H9 (cell line): ENCODE measurements at regions not wholly inside any gene's neighbourhood (a gene's known extent, or its start where the extent isn't known, plus 50 kb on each side); places are given as distances from the start of the nearest gene placed in this dataset.

Experiments
- DNase-seq: peaks from one replicate; pipeline ENCODE4 v3.0.0-alpha.2; 2017
- H2AFZ ChIP-seq: one replicate; pipeline ENCODE4 v1.6.1; 2013; ENCODE audit warnings: mild to moderate bottlenecking, low read length, control low read depth, moderate library complexity
- H2AK5ac ChIP-seq: 2 replicates; pipeline ENCODE4 v1.6.1; 2013; ENCODE audit warnings: low read length, control low read depth, mixed read lengths; ENCODE audit not compliant: insufficient read length
- H2BK120ac ChIP-seq: one replicate; pipeline ENCODE4 v1.6.1; 2013; ENCODE audit warnings: low read depth, mild to moderate bottlenecking, low read length, control low read depth, inconsistent platforms; ENCODE audit not compliant: poor library complexity, severe bottlenecking
- H2BK12ac ChIP-seq: 2 replicates; pipeline ENCODE4 v1.6.1; 2013; ENCODE audit warnings: low read length, control low read depth, mixed read lengths, low read depth; ENCODE audit not compliant: insufficient read length
- H2BK15ac ChIP-seq: 2 replicates; pipeline ENCODE4 v1.6.1; 2013; ENCODE audit warnings: low read depth, low read length, control low read depth
- H2BK20ac ChIP-seq: one replicate; pipeline ENCODE4 v1.6.1; 2013; ENCODE audit warnings: low read depth, mild to moderate bottlenecking, low read length, control low read depth, inconsistent platforms; ENCODE audit not compliant: poor library complexity, severe bottlenecking
- H2BK5ac ChIP-seq: 2 replicates; pipeline ENCODE4 v1.6.1; 2013; ENCODE audit warnings: low read length, control low read depth, mixed read lengths; ENCODE audit not compliant: insufficient read length
- H3K14ac ChIP-seq: 2 replicates; pipeline ENCODE4 v1.6.1; 2013; ENCODE audit warnings: low read length, control low read depth; ENCODE audit not compliant: insufficient read depth
- H3K18ac ChIP-seq: 2 replicates; pipeline ENCODE4 v1.6.1; 2013; ENCODE audit warnings: low read depth, mild to moderate bottlenecking, mixed read lengths, low read length, control low read depth; ENCODE audit not compliant: insufficient read length
- H3K23ac ChIP-seq: 2 replicates; pipeline ENCODE4 v1.6.1; 2013; ENCODE audit warnings: low read length, control low read depth, mixed read lengths, low read depth; ENCODE audit not compliant: insufficient read length
- H3K23me2 ChIP-seq: 2 replicates; pipeline ENCODE4 v1.6.1; 2013; ENCODE audit warnings: low read depth, mild to moderate bottlenecking, mixed read lengths, low read length, control low read depth; ENCODE audit not compliant: insufficient read length, poor library complexity, severe bottlenecking
- H3K27ac ChIP-seq: 2 replicates; pipeline ENCODE4 v1.5.1; 2013; ENCODE audit warnings: low read length, control low read depth, mixed read lengths, low read depth; ENCODE audit not compliant: insufficient read length
- H3K27me3 ChIP-seq: 2 replicates; pipeline ENCODE4 v1.6.1; 2013; ENCODE audit warnings: low read length, control low read depth, inconsistent platforms; ENCODE audit not compliant: insufficient read depth
- H3K4ac ChIP-seq: 2 replicates; pipeline ENCODE4 v1.6.1; 2013; ENCODE audit warnings: low read depth, mild to moderate bottlenecking, control low read depth, inconsistent platforms, low read length, moderate library complexity
- H3K4me1 ChIP-seq: 2 replicates; pipeline ENCODE4 v1.6.1; 2013; ENCODE audit warnings: low read length, control low read depth, inconsistent platforms; ENCODE audit not compliant: insufficient read depth
- H3K4me2 ChIP-seq: 2 replicates; pipeline ENCODE4 v1.6.1; 2013; ENCODE audit warnings: low read length, control low read depth, mixed read lengths; ENCODE audit not compliant: insufficient read length, insufficient read depth
- H3K56ac ChIP-seq: 2 replicates; pipeline ENCODE4 v1.6.1; 2013; ENCODE audit warnings: low read depth, mild to moderate bottlenecking, mixed read lengths, low read length, control low read depth; ENCODE audit not compliant: insufficient read length
- H3K79me1 ChIP-seq: 2 replicates; pipeline ENCODE4 v1.6.1; 2013; ENCODE audit warnings: low read depth, mild to moderate bottlenecking, moderate library complexity, low read length, control low read depth, inconsistent platforms; ENCODE audit not compliant: insufficient read depth, poor library complexity, severe bottlenecking
- H3K79me2 ChIP-seq: 2 replicates; pipeline ENCODE4 v1.6.1; 2013; ENCODE audit warnings: low read length, control low read depth, inconsistent platforms; ENCODE audit not compliant: insufficient read depth
- H3K9ac ChIP-seq: 2 replicates; pipeline ENCODE4 v1.6.1; 2013; ENCODE audit warnings: low read length, control low read depth, mixed read lengths; ENCODE audit not compliant: insufficient read length; ENCODE audit errors: extremely low read depth
- H3K9me3 ChIP-seq: one replicate; pipeline ENCODE4 v1.6.1; 2013; ENCODE audit warnings: low read depth, low read length, inconsistent platforms; ENCODE audit not compliant: control insufficient read depth
- H3T11ph ChIP-seq: one replicate; pipeline ENCODE4 v1.6.1; 2013; ENCODE audit warnings: mild to moderate bottlenecking, low read length, control low read depth, inconsistent platforms
- H4K20me1 ChIP-seq: one replicate; pipeline ENCODE4 v1.6.1; 2013; ENCODE audit not compliant: control insufficient read depth, insufficient read length, insufficient read depth
- H4K5ac ChIP-seq: 2 replicates; pipeline ENCODE4 v1.6.1; 2013; ENCODE audit warnings: low read depth, mild to moderate bottlenecking, mixed read lengths, low read length, control low read depth; ENCODE audit not compliant: insufficient read length
- H4K8ac ChIP-seq: replicated peaks from 2 replicates; pipeline ENCODE4 v1.6.1; 2013; ENCODE audit warnings: low read length, control low read depth, mixed read lengths, low read depth; ENCODE audit not compliant: insufficient read length
- H4K91ac ChIP-seq: 2 replicates; pipeline ENCODE4 v1.6.1; 2013; ENCODE audit warnings: low read depth, mild to moderate bottlenecking, moderate library complexity, mixed read lengths, low read length, control low read depth; ENCODE audit not compliant: insufficient read length
- H3K27ac Mint-ChIP-seq, 3 experiments: 2 replicates in 2 of 3; 3 replicates in 1 of 3; pipeline ENCODE4 v1.8.0; 2020 to 2021; ENCODE audit warnings: mixed read lengths in 3 of 3, mild to moderate bottlenecking in 1 of 3, moderate library complexity in 1 of 3
- H3K27me3 Mint-ChIP-seq: 2 replicates; pipeline ENCODE4 v1.8.0; 2021; ENCODE audit warnings: low read depth, mild to moderate bottlenecking, moderate library complexity, mixed read lengths
- H3K36me3 Mint-ChIP-seq, 3 experiments: 2 replicates in 2 of 3; 3 replicates in 1 of 3; pipeline ENCODE4 v1.8.0; 2020 to 2021; ENCODE audit warnings: low read depth in 3 of 3, mixed read lengths in 3 of 3; ENCODE audit not compliant: insufficient read depth in 1 of 3
- H3K4me1 Mint-ChIP-seq, 2 experiments: 2 replicates each; pipeline ENCODE4 v1.8.0; 2020; ENCODE audit warnings: mixed read lengths in 2 of 2
- H3K4me3 Mint-ChIP-seq, 2 experiments: 2 replicates in 1 of 2; 3 replicates in 1 of 2; pipeline ENCODE4 v1.8.0; 2020 to 2021; ENCODE audit warnings: mild to moderate bottlenecking in 2 of 2, mixed read lengths in 2 of 2, moderate library complexity in 1 of 2
- H3K9me3 Mint-ChIP-seq, 2 experiments: 2 replicates in 1 of 2; 3 replicates in 1 of 2; pipeline ENCODE4 v1.8.0; 2020; ENCODE audit warnings: mild to moderate bottlenecking in 2 of 2, mixed read lengths in 2 of 2, moderate library complexity in 1 of 2
- CTCF ChIP-seq: fragments of 200-600 bp; sonication (generic); conservative IDR thresholded peaks from 3 replicates; pipeline ENCODE4 v1.8.0; 2021; ENCODE audit warnings: antibody characterized with exemption, mild to moderate bottlenecking
- WGBS: extraction: QIAGEN DNeasy Blood & Tissue Kit; methylation state at CpG from one replicate; pipeline ENCODE4 v1.1.7; 2013; ENCODE audit warnings: missing lambda C conversion rate, low lambda C conversion rate, mixed read lengths; ENCODE audit not compliant: insufficient read length; ENCODE audit errors: extremely low coverage; 5-methylcytosine and 5-hydroxymethylcytosine counted together

- H3K9me3 ChIP-seq: no peaks in the 10 kb centered on the region
- no peaks in the 10 kb centered on the region for H3K9me3 Mint-ChIP-seq
- no peak overlapping the region for H3K27ac ChIP-seq
- H3K27ac Mint-ChIP-seq: peak overlapping the region in 1 of 3 experiments; percentile 37; a peak in 1 of 7 replicates
- H3K27me3 ChIP-seq: no peaks in the 10 kb centered on the region
- H2BK5ac ChIP-seq: no peak overlapping the region
- H3T11ph ChIP-seq: no peak overlapping the region
- H3K18ac ChIP-seq: no peak overlapping the region
- H3K4me3 Mint-ChIP-seq: no peak overlapping the region
- no peaks in the 10 kb centered on the region for H3K79me1 ChIP-seq
- no peaks in the 10 kb centered on the region for H3K27me3 Mint-ChIP-seq
- no peak overlapping the region for H2BK20ac ChIP-seq
- no peaks in the 10 kb centered on the region for H4K20me1 ChIP-seq
- H3K9ac ChIP-seq: no peak overlapping the region
- H3K36me3 Mint-ChIP-seq: no peaks in the 10 kb centered on the region
- H3K4me1 Mint-ChIP-seq: no peaks in the 10 kb centered on the region
- DNase-seq: no peak
- no peaks in the 10 kb centered on the region for H3K23me2 ChIP-seq
- H3K4me2 ChIP-seq: no peak overlapping the region
- no peak overlapping the region for H2BK15ac ChIP-seq
- no peaks in the 10 kb centered on the region for H3K79me2 ChIP-seq
- no peak overlapping the region for H3K4ac ChIP-seq
- no peak overlapping the region for H2BK12ac ChIP-seq
- no peak overlapping the region for H2AK5ac ChIP-seq
- no peaks in the 10 kb centered on the region for H3K4me1 ChIP-seq
- H2BK120ac ChIP-seq: no peak overlapping the region
- no peak overlapping the region for H3K56ac ChIP-seq
- no peak overlapping the region for H3K14ac ChIP-seq
- no peak overlapping the region for H4K5ac ChIP-seq
- TF ChIP-seq CTCF: no peak
- H2AFZ ChIP-seq: no peak overlapping the region
- H4K8ac ChIP-seq: no peak overlapping the region
- no CpG with 5 or more reads among the region's 2 CpGs for WGBS
- no peak overlapping the region for H4K91ac ChIP-seq
- H3K23ac ChIP-seq: no peak overlapping the region
These were observed 1385.6 kb upstream of the SLC39A10 start for GRCh38 chr2:194271293-194271961.
